Fibroblast of mammary gland (primary cell): ENCODE measurements at regions not wholly inside any gene's neighbourhood (a gene's known extent, or its start where the extent isn't known, plus 50 kb on each side); places are given as distances from the start of the nearest gene placed in this dataset.

Source experiments
- DNase-seq: peaks from one replicate; pipeline ENCODE4 v3.0.0-alpha.2; 2010; ENCODE audit warnings: low read depth
- H3K4me3 ChIP-seq: 2 replicates; pipeline ENCODE4 v1.5.1; 2011; ENCODE audit warnings: low read depth, mild to moderate bottlenecking, low read length, moderate library complexity; ENCODE audit not compliant: control insufficient read depth
- CTCF ChIP-seq: conservative IDR thresholded peaks from 2 replicates; pipeline ENCODE4 v1.5.1; 2011; ENCODE audit warnings: low read depth, low read length, inconsistent platforms; ENCODE audit not compliant: control insufficient read depth, insufficient read depth

- DNase-seq = no peak
- no peak for TF ChIP-seq CTCF
- no peak overlapping the region for H3K4me3 ChIP-seq
Measured at GRCh38 chr10:118452098-118452497, 110.0 kb upstream of the FAM204A start.

GRCh38 chr10:118449521-118449920 is 107.4 kb upstream of the FAM204A start:
- no peak for DNase-seq
- no peak overlapping the region for H3K4me3 ChIP-seq
- no peak for TF ChIP-seq CTCF

- no peak for TF ChIP-seq CTCF
- no peak overlapping the region for H3K4me3 ChIP-seq
- no peak for DNase-seq
Measured at GRCh38 chr10:118448744-118449143, 106.6 kb upstream of the FAM204A start.

- DNase-seq = peak; percentile 47
- no peak for TF ChIP-seq CTCF
- H3K4me3 ChIP-seq = no peak overlapping the region
Measured at GRCh38 chr10:118447478-118448270, 105.5 kb upstream of the FAM204A start.

GRCh38 chr10:118445535-118445934 is 103.4 kb upstream of the FAM204A start:
- H3K4me3 ChIP-seq = no peak overlapping the region
- DNase-seq = no peak
- TF ChIP-seq CTCF = no peak

- no peak overlapping the region for H3K4me3 ChIP-seq
- no peak for DNase-seq
- no peak for TF ChIP-seq CTCF
Measured at GRCh38 chr10:118444069-118444468, 101.9 kb upstream of the FAM204A start.
